ENCODE measurements at regions not wholly inside any gene's neighbourhood (a gene's known extent, or its start where the extent isn't known, plus 50 kb on each side); places are given as distances from the start of the nearest gene placed in this dataset.

GRCh38 chr15:69603369-69604071, 150.9 kb downstream of the RPLP1 start:
- TF ChIP-seq REST (IDR thresholded peaks at IDR 0.05; ENCODE audit: low read depth) = no peak
- TF ChIP-seq MAX (IDR thresholded peaks at IDR 0.05) = no peak
- TF ChIP-seq YY1 (IDR thresholded peaks at IDR 0.05; ENCODE audit: low read depth) = no peak
- no peak for TF ChIP-seq EP300 (IDR thresholded peaks at IDR 0.05; ENCODE audit: borderline replicate concordance)
- no peak for TF ChIP-seq FOXM1 (IDR thresholded peaks at IDR 0.05; ENCODE audit: borderline replicate concordance, low read depth)
- no peak for TF ChIP-seq TAF1 (IDR thresholded peaks at IDR 0.05; ENCODE audit: low read depth)
- TF ChIP-seq EGR1 (IDR thresholded peaks at IDR 0.05) = no peak

All from Ishikawa (cell line).